HG03039 (cell line): ENCODE measurements at regions not wholly inside any gene's neighbourhood (a gene's known extent, or its start where the extent isn't known, plus 50 kb on each side); places are given as distances from the start of the nearest gene placed in this dataset.
"Not testable (repeated sequence)": the region's sequence is repeated elsewhere in the genome, so short reads cannot be mapped to it uniquely, and the experiment has no call there.

Source experiments
- ATAC-seq: cut with Tn5 transposase; IDR thresholded peaks from one replicate; pipeline ENCODE4 v1.9.1; 2021; ENCODE audit warnings: mild to moderate bottlenecking, moderate library complexity; ENCODE audit not compliant: unreplicated experiment

DNA sequence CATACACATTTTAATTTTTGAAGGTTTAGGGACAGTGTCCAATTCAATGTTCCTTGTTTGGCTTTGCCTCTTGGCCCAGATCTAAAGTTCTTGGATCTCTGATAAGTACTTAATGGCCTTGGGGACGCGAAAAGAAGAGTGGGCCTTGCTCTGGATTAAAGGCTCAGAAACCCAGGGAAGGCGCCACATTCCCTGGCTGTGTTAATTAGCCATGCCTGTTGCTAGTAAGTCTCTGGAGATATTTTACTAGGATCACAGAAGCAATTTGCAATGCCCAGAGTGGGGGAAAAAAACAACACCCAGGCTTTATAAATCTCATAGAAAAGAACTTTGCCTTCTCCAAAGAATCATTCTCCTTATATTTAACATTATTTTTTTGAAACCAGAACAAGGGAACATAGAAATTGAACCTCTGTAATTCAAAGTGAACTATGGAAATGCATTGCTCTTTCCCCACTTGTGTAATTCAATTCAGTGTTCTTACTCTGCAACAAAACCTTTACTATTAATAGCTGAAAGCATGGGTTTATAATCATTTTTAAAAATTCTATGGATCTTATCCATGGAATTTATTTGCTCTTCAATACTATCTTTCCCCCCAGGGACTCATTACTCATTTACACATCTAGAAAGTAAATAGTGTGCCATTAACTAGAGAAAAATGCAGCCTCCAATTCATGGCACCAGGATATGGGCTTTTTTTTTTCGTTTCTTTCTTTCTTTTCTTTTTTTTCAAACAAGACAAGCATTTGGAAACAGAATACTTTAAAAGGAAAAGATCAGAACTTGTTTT lies 172.2 kb upstream of the ANKRD55 start:
- ATAC-seq, result no peak

DNA sequence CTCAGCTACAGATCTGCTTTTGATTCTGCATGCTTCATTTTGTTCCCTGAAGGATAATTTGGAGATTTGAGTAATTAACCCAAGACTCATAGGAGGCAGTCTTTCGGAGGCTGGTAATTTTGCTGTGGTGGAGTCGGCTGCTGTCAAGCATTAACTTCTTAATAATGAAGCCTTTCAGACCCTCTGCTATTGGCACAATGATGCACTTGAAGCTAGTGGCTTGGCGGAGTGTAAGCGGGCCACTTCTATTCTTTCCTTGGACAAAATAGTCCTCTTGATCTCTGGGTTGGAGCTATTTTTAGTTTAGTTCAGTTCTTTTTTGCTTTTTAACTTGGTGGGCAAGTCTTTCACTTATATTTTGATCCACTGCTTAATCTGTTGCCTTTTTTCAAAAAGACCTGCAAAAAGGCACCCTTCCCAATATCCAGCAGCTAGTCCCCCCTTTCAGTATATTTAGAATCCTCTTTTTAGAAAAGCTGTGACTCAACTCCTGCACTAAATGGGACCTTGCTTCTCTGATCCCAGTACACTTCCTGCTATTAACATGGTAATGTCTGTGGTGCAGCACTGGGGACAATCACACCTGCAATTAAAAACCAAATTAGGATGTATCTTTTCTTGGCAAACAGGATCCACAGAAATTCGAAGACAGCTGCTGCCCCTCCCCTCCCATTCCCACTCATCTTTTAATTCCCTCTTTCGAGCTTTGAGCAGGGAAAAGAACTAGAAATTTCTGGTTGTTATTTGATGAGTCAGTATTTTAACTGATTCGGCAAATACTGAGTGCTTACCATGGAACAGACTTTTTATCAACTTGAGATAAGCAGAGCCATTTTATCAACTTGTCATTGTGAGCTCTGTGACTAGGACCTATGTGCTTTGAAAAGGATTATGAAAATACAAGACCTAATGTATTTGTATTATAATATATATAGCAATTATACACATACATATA lies 169.4 kb upstream of the ANKRD55 start:
- ATAC-seq, result no peak

- ATAC-seq, result not testable (repeated sequence)
Observed at GRCh38 chr5:56397796-56398195, 164.7 kb upstream of the ANKRD55 start.

- ATAC-seq, result no peak
Observed at GRCh38 chr5:56396634-56397033, 163.5 kb upstream of the ANKRD55 start.

DNA sequence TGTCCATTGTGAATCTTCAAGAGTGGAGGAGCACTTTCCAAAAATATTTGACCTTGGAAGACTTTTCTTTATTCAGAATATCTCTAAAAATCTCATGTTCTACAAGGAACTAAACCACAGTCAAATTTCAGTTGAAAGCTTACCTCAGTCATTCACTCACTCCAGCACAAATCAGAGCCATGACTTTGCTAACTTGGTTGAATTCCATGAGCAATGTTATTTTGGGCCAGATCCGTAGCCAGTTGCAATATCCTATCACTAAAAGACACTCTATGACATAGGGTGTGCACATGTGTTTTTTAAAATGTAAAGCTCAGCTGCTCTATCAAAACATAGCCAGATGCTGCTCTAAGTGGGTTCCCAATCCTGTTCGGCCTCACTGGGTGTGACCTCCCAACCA lies 156.1 kb upstream of the ANKRD55 start:
- no peak for ATAC-seq

GRCh38 chr5:56388229-56388985 lies 155.3 kb upstream of the ANKRD55 start:
- ATAC-seq, result no peak

DNA sequence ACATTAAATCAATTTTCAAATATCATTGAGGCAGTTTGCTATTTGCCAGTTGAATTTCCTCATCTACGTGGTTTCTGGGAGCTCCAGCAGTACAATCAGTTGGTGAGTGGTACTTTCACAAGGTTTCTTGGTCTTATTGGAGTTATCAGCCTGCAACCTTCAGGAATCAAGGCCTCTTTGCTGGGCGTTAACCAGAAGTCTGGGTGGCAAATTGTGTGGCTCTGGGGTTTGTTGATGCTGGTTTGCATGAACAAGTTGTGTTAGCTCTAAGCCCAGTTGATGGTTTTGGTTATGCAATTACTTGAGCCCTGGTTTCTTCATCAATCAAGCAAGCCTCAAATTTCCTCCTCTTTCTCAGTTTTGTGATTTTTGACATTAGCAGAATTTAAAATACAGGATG lies 152.9 kb upstream of the ANKRD55 start:
- ATAC-seq, result no peak

DNA sequence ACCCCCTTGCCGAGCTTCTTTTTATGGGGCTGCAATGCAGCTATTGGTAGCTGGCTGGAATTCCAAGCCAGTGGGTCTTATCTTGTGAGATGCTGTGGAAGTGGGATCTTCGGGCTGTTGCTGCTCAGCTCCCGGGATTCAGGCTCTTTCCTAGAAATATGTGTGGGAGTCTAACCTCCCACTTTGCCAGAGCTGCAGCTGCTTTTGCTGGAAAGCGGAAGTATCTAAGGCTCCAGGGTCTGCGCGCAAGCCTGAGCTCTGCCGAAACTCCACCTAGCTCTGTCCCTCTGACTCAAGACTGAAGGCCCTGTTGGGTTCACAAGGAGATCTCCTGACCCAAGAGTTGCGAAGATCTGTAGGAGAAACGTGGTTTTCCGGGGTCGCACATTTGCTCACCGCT lies 151.1 kb upstream of the ANKRD55 start:
- ATAC-seq, result no peak

GRCh38 chr5:56383761-56384160 lies 150.6 kb upstream of the ANKRD55 start:
- ATAC-seq, result no peak

- ATAC-seq, result no peak
Observed at GRCh38 chr5:56382896-56383295, 149.8 kb upstream of the ANKRD55 start.

DNA sequence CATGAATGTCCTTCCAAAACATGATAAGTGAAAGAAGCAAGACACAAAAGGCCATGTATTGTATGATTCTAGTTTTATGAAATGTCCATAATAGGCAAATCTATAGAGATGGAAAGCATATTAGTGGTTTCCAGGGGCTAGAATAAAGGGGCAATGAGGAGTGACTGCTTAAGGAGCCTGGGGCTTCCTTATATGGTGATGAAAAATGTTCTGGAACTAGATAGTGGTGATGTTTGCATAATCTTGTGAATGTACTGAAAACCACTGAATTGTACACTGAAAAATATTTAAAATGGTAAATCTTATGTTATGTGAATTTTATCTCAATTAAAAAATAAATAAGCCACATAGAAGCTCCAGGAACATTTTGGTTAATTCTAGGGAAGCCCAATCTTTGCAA lies 144.4 kb upstream of the ANKRD55 start:
- no peak for ATAC-seq

GRCh38 chr5:56376128-56376527 lies 143.0 kb upstream of the ANKRD55 start:
- no peak for ATAC-seq

DNA sequence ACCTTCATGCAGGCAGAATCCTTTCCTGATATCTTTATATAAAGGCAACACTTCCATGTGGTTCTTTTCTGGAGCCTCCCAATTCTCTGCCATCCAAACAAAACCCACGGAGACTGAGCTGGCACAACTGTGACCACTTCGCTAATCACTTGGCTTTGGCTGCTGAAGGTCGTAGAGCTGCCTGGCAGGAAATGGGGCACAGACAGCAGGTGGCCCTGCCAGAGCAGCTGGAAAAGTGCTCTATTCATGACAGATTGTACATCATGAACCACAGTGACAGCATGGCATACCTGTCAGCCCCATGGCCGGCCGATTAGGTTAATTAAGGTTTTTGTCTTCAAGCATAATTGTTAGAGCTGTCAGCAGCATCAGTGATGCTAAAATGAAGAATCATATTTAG lies 141.9 kb upstream of the ANKRD55 start:
- no peak for ATAC-seq

DNA sequence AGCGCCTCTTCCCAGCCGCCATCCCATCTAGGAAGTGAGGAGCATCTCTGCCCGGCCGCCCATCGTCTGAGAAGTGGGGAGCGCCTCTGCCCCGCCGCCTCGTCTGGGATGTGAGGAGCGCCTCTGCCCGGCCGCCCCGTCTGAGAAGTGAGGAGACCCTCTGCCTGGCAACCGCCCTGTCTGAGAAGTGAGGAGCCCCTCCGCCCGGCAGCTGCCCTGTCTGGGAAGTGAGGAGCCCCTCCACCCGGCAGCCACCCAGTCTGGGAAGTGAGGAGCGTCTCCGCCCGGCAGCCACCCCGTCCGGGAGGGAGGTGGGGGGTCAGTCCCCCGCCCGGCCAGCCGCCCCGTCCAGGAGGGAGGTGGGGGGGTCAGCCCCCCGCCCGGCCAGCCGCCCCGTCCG lies 139.4 kb upstream of the ANKRD55 start:
- ATAC-seq, result not testable (repeated sequence)

GRCh38 chr5:56369361-56369811 lies 136.3 kb upstream of the ANKRD55 start:
- no peak for ATAC-seq

GRCh38 chr5:56367748-56368147 lies 134.6 kb upstream of the ANKRD55 start:
- no peak for ATAC-seq

DNA sequence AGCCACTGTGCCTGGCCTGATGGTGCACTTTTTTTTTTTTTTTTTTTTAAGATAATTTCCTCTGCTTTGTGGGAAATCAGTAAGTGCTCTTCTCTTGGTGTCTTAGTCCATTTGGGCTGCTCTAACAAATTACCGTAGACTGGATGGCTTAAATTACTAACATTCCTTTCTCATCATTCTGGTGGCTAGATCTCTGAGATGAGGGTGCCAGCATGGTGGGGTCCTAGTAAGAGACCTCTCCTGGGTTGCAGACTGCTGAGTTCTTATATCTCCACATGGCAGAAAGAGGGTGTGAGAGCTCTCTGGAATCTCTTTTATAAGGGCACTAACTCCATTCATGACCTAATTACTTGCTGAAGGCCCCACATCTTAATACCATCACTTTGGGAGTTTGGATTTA lies 133.9 kb upstream of the ANKRD55 start:
- ATAC-seq, result no peak

GRCh38 chr5:56361398-56361797 lies 128.3 kb upstream of the ANKRD55 start:
- ATAC-seq, result no peak

DNA sequence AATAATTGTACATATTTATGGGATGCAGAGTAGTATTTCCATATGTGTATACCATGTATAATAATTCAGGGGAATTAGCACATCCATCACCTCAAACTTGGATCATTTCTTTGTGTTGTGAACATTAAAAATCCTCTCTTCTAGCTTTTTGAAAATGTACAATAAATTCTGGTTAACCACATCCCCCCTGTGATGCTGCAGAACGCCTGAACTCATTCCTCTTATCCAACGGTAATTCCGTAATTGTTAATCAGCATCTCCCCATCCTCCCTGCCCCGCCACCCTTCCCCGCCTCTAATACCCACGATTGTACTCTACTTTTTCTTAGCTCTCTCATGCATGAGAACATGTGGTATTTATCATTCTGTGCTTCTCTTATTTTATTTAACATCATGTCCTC lies 127.7 kb upstream of the ANKRD55 start:
- ATAC-seq, result no peak

GRCh38 chr5:56359809-56360685 lies 126.9 kb upstream of the ANKRD55 start:
- ATAC-seq, result no peak
